Left colon (tissue), 2 donors: ENCODE measurements at regions not wholly inside any gene's neighbourhood (a gene's known extent, or its start where the extent isn't known, plus 50 kb on each side); places are given as distances from the start of the nearest gene placed in this dataset.

Experiments used
- ATAC-seq: fragments of 200-7000 bp; cut with Tn5 transposase; one replicate; pipeline ENCODE4 v1.9.1; 2020; ENCODE audit warnings: mild to moderate bottlenecking, moderate library complexity
- DNase-seq, 2 donors: peaks; one replicate each; pipeline ENCODE4 v3.0.0-alpha.2; 2020
- intact Hi-C, 2 donors: fragments of 100-400 bp; cut with DNase I in 1 of 2; cut with micrococcal nuclease in 1 of 2; formaldehyde crosslinking; loops; one replicate each; pipeline versions ENCODE4 v1.11.2 to v1.14.0; 2022; cut with DNase I, micrococcal nuclease
- donor health status: DM: no; HTN: no; CAD: no.
- donor health status: DM: yes; HTN: yes; CAD: no.

DNA sequence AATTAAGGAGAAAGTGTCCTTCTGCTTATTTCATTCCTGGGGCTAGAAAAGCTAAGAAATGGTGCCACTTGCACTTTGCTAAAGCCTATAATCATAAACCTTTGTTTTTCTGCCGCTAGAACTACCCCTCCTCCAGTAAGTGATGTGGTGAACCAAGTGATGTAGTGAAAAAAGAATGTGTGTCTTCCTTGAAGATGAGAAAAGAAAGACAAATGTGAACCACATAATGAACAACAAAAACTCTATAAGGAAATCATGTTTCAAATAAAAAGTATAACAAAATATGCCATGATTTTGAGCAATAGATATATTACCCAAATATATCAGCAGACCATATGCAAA, 179.0 kb upstream of the SGCD start:
- DNase-seq (no peak), ATAC-seq (no peak)
- intact Hi-C loops: no loop called here

DNA sequence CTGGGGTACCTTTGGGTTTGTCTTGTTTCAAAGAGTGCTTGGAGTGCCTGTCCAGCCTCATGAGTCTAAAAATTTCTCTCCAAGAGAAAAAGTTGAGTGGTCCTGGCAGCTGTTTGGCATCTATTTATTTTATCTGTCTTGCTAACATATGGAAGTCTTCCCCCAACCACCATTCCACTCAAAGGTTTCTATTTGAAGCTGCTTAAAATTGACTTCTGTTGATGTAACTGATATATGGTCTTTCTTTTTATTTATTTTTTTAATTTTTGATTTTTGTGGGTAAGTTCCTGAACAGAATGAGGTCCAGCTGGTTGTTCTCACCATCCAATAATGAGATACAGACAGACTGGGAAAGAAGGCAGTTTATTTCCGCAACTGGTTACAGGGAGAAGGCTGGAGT, 178.7 kb upstream of the SGCD start:
- DNase-seq (no peak), ATAC-seq (no peak)
- intact Hi-C loops: no loop called here

DNA sequence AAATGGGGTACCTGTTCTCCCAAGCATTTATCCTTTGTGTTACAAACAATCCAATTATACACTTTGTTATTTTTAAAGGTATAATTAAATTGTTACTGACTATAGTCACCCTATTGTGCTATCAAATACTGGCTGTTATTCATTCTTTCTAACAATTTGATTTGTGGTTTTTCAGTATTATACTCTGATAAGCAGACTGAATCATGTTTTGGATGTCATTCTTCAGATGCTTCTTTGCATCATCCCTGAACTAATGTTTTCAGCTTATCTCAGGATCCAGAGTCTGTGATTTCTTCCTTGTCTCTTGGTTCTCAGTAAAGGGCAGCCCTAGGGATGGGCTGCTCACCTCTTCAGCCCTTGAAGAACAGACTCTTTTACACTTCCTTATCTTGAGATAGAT, 177.8 kb upstream of the SGCD start:
- intact Hi-C loops: no loop called here
- ATAC-seq: no peak
- no peak for DNase-seq

DNA sequence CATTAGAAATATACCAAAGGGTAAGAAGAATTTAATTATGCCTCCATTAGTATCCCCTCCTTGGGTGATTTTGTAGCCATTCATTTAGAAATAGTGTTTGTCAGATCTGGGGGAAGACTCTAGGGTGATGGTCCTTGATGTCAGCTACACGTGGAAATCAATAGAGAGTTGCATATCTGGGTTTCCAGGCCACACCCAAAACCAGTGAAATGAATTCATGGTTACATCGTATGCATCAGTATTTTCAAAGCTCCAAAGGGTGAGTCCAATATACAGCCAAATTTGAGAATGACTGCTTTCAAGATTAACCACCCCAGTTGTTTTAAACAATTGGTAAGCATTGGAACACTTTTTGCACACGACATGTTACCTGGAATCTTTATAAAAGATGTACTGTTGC, 173.4 kb upstream of the SGCD start:
- intact Hi-C loops: no loop called here
- no peak for ATAC-seq

DNA sequence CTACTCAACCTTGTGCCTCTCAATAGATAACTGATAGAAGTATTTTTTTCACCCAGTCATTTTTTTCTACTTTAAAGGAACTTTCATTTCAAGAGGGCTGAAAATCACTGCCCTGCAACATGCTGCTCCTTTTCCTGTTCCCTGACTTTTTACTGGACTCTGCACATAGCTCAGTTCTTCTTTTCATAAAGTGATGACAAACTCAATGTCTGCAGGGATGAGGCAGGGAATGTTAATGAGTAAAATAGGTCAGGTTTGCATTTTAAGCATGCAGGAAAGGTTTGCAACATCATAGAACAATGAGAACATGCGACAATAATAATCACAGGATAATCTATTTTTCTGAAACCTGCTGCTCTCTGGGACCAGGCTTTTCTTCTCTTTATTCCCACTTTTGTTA, 172.2 kb upstream of the SGCD start:
- intact Hi-C loops: no loop called here
- no peak for DNase-seq
- no peak for ATAC-seq

More for the DNA sequence above, 173.4 kb upstream of the SGCD start:
- DNase-seq: no peak

DNA sequence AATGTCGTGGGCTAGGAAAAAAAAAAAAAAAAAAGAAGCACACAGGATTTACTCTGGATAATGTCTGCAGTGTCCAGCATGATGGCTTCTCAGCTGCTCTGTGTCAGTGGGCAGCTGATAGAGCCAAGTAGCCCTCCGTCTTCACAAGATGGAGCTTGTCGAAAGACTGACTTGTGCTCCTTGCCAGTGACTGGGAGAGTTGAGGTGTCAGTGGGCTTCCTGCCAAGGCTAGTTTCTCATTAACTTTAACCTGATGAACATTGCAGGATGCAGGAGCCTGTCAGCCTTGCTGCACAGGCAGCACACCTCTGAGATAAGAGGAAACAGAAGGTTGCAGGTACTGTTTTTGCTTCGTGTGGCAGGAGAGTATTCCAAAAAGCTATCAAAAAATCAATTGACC, 171.4 kb upstream of the SGCD start:
- intact Hi-C loops: no loop called here
- DNase-seq (peak in 1 of 2 donors; percentile 32), ATAC-seq (peak; percentile 77)

DNA sequence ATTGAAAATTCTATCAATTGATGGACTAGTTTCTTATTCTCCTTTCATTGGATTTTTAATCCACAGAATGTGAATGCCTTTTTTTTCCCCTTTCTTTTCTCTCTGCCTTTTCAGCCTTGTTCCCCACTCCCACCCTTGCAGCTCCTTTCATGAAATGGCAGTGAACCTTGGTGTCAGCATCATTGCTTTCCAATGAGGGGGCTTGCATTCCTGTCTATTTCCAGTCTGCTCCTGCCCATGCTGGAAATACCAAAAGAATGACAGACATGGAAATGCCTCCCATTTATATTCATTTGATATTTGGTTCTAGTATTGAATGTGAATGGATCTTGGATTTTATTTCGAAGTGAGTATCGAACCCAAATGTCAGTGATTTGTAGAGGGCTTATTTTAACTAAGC, 162.7 kb upstream of the SGCD start:
- intact Hi-C loops: no loop called here
- no peak for DNase-seq
- no peak for ATAC-seq

DNA sequence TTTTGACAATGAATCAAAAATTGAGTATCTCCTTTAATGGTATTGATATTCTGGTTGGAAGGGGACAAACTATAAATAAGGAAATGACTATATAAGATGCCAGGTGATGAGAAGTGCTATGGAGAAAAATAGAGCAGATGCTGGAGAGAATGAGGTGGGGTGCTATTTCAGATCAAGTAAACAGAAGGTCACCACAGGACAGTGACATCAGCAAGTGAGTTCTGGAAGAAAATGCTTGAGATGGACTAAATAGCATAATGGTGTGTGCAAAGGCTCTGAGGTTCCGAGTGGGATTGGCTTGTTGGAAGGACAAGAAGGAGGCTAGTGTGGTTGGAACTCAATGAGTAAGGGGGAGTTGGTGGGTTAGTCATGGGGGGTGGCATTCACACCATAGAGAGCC, 157.5 kb upstream of the SGCD start:
- intact Hi-C loops: no loop called here
- ATAC-seq (no peak), DNase-seq (no peak)

DNA sequence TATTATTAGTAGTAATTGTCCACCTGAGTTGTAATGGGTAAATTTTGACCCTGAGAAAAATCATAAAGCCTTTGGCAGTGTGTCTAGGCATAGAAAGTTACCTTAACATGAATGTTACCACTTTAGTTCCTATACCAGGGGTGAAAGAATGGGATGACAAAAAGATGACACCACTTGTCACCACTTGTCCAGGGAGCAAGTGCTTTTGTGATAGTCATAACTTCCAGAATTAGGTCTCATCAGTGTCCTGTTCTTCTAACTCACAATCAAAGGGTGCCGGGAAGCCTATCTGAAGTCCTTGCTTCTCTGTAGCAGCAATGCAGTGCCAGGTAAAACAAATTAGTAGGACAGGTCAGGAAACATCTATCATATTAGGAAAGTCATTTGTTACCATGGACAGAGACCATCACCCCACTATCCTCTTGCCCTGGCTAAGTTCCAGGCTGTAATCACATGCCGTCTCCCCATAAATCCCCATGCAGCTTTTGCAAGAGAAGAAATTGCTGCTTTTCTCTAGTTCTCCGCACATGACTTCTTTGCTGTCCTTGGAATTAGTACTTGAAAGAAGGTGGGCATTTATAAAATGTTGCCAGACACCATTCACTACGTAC, 156.5 kb upstream of the SGCD start:
- DNase-seq (no peak), ATAC-seq (no peak)
- intact Hi-C loops: no loop called here

DNA sequence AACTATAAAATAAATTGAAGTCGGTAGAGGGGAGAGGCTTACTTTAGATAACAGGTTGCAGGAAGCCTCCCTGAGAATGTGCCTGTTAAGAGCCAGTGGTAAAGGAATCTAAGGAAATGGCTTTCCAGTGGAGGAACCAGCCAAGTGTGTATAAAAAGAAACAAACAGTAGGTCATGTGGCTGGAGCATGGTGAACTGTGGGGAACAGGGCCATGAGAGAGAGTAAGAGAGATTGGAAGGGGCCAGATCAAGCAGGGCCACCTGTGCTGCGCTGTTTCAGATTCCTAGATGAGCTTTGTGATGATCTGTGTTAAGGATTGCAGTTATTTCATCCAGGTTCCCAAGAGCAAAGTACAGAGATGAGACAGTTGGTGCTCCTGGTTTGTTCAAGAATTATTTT, 152.7 kb upstream of the SGCD start:
- intact Hi-C loops: no loop called here
- ATAC-seq (no peak), DNase-seq (no peak)

DNA sequence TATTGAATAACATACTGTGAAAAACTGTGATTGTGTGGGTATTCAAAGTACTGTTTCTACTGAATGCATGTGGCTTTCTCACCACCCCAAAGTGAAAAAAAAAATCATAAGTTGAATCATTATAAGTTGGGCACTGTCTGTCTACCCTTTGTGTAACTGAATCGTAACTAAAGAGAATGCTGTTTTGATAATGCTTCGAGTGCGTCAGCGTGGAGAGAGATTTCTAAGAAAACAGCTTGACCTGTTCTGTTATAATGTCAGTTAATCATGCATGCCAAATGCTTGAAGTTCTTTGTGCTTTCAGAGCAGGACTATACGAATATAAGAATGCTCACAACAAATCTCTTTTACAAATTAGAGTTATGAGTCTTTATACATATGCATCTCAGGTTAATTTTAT, 148.8 kb upstream of the SGCD start:
- ATAC-seq: no peak
- intact Hi-C loops: no loop called here
- no peak for DNase-seq

DNA sequence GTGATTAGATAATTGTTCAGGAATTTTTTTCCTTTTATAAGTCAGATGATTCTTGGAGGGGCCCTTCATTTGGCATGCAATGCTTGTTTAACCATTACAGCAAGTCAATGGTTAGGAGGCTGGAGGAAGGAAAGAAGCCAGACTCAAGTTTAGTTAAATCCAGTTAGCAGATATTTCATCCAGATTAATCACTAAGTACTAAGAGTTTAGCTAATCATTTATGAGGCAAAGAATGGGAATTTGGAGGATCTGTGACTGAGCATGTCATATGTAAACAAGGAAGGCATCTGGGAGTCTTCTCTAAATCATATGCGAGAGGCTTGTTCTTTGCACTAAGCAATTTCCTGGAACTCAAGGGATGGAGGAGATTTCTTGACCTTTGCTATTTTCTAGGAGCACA, 145.3 kb upstream of the SGCD start:
- intact Hi-C loops: no loop called here
- ATAC-seq: no peak
- DNase-seq: no peak

DNA sequence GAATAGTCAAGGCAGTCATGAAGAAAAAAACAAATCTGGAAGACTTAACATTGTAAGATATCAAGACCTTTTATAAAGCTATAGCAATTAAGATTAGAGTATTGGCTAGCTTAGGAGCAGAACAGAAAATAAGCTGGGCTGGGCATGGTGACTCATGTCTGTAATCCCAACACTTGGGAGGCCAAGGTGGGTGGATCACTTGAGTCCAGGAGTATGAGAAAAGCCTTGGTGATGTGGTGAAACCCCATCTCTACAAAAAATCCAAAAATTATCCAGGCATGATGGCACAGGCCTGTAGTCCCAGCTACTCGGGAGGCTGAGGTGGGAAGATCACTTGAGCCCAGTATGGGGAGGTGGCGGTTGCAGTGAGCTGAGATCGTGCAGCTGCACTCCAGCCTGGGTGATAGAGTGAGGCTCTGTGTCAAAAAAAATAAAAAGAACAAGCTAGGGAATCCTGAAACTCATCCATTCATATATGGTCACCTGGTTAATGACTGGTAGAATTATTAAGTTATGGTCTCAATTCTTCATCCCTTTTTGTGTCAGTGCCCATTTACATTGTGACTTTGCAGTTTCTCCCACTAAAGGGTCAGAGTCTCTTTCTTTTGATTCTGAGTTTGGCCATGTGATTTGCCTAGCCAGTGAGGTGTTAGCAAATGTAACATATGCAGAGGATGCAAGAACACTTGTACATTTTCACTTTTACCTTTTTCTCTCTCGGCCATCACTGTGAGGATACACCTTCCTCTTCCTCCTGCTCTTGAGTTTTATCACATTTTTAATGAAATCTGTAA, 144.6 kb upstream of the SGCD start:
- ATAC-seq: no peak
- intact Hi-C loops: no loop called here
- no peak for DNase-seq

DNA sequence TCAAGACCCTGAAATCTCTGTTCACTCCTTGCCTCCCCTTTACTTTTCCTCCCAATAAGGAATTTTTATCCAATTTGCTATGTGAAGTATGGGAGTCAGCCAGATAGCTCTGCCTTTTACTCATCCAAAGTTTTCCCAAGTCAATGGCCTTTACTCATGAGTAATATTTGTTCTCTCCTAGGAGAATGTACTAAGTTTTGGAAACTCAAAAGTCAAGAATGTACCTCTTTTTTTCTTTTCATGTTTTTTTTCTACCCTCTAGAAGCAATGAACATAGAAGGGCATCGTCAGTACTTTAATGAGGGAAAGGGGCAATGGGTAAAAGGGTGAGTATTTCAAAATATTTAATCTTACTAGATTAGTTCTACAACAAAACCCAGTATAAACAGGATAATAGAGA, 140.2 kb upstream of the SGCD start:
- intact Hi-C loops: no loop called here
- DNase-seq (no peak), ATAC-seq (no peak)

DNA sequence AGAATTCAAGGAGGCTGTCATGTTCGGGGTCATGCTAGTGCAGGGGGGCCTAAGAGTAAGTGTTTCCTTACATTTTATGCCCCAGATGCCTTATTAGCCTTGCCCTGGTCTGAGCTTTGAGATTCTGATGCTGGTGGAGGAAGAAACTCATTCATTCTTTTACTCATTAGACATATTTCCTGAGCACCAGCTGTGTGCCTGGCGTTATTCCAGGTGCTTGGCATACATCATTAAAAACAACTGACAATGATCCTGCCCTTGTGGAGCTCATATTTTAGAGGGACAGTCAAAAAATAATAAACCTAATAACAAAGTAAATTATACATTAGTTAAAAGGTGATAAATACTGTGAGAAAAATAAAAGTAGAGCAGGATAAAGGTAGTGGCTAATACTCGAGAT, 138.9 kb upstream of the SGCD start:
- ATAC-seq: no peak
- DNase-seq: no peak
- intact Hi-C loops: no loop called here

DNA sequence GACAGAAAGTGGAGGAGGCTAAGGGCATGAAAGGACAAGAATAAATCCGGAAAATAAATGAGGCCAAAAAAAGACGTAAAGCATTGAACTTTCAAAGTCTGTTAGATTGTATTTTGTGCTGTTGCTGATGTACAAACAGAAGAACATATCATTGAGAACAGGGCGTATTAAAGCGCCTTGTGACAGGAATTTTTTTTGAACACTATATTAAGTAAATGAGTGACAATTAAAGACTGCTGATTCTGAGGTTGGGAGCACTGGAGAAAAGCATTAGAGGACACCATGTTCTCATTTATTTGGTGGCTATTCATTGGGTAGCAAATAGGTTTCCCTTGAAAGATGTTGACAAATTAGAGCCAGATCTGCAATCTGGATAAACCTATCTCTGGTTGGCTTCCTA, 137.3 kb upstream of the SGCD start:
- intact Hi-C loops: no loop called here
- DNase-seq: no peak

DNA sequence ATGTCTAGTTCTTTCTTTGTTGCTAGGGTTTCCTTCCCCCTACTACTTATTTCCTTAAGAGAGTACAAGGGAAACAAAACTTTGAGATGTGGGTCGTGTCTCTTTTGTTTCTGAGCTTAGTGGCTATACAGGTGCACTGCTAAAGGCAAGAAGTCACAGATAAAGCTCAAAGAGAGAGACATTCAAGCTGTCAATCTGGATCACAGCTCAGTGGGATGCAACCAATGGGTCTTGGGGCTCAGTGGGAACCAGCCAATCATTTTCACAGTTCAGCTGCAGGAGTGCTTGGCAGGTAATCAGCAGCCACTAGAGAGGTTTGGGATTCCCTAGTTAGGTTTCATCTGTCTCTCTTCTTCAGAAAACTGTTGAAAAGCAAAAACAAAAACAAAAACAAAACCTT, 135.4 kb upstream of the SGCD start:
- ATAC-seq (no peak), DNase-seq (no peak)
- intact Hi-C loops: no loop called here

More for the DNA sequence above, 137.3 kb upstream of the SGCD start:
- ATAC-seq: no peak

DNA sequence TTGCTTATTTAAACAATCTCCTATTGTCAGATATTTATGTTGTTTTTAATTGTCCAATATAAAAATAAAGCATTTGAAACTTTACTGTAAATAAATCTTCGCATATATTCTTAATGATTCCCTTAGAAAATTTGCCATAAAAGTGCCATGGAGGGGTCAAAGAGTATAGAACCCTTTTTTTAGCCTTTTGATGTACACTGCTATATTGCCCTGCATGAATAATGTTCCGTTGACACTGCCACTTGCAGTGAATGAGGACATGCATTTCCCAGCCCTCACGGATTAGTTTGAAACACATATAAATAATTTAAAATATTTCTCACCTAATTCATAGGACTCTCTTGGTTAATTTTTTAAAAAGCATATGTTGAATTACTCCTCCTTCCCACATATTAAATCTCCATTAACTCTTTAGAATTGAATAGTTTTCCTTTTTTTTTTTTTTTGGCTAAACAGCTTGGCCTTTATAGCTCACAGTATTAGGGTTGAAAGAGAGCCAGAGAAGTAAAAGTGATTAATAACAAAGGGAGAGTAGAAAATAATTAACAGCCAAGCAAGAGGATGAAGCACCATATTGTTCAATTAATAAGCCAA, 129.8 kb upstream of the SGCD start:
- intact Hi-C loops: no loop called here
- ATAC-seq: no peak

DNA sequence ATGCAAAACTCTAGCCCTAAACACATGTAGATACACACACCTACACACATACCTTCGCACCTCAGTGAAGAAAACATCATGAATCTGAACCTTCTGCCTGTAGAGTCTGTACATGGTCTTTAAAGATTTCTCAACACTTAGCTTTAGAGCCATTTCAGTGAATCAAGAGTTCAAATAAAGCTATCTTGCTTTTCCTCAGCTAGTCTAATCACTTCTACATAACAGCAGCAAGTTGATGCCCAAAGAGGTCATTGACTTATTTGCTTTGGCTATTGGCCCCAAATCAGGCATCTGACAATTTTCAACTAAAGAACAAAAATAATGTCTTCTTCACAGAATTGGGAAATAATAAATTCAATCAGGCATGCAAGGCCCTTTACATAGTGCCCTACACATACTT, 127.9 kb upstream of the SGCD start:
- DNase-seq (no peak), ATAC-seq (no peak)
- intact Hi-C loops: no loop called here

More for the DNA sequence above, 129.8 kb upstream of the SGCD start:
- DNase-seq: no peak

DNA sequence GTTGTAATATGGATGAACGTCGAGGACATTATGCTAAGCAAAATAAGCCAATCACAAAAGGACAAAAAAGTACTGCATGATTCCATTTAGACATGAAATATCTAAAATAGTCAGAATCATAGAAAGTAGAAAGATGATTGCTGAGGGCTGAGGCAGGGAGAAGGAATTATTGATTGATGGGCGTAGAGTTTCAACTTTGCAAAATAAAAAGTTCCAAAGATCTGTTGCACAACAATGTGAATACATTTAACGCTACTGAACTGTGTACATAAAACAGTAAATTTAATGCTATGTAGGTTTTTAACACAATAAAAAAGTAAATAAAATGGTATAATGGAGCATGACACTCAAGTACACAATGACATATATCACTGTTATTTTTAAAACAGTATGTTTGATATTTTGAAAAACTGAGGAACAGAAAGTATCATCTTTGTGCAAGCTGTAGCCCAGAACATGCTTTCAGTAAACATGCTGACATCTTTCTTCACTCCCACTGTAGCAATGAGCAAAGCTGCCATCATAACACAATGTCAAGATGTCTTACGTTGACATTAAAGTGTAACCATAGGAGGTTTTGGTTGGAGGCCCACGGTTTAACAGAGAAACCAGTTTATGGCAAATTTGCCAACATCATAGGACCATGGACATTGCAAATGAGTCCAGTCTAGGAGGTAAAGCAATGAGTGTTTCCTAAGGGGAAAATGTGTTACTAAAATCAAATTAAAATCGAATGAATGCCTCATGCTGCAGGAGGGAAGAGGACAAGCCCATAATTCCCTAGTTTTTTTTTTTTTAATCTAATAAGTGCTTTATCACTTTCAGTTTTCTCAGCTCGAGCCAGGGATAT, 125.8 kb upstream of the SGCD start:
- intact Hi-C loops: no loop called here
- ATAC-seq: no peak
- DNase-seq: no peak
